Ascending aorta (tissue), 2 donors: ENCODE measurements at regions not wholly inside any gene's neighbourhood (a gene's known extent, or its start where the extent isn't known, plus 50 kb on each side); places are given as distances from the start of the nearest gene placed in this dataset.

Source experiments
- DNase-seq, 2 donors: peaks; one replicate each; pipeline ENCODE4 v3.0.0-alpha.2; 2019; ENCODE audit warnings: low spot score in 2 of 2
- H3K27ac ChIP-seq, 2 donors: fragments of 200-600 bp; sonication (generic); one replicate each; pipeline ENCODE4 v1.5.1; 2016 to 2017; ENCODE audit warnings: mild to moderate bottlenecking in 1 of 2
- H3K27me3 ChIP-seq: fragments of 200-600 bp; sonication (generic); one replicate; pipeline ENCODE4 v1.5.1; 2017
- H3K36me3 ChIP-seq, 2 donors: fragments of 200-600 bp; sonication (generic); one replicate each; pipeline ENCODE4 v1.5.1; 2016
- H3K4me1 ChIP-seq, 2 donors: fragments of 200-600 bp; sonication (generic); one replicate each; pipeline ENCODE4 v1.5.1; 2016 to 2017; ENCODE audit warnings: mild to moderate bottlenecking in 1 of 2
- H3K4me3 ChIP-seq, 2 donors: fragments of 200-600 bp; sonication (generic); one replicate each; pipeline ENCODE4 v1.5.1; 2016 to 2017; ENCODE audit warnings: mild to moderate bottlenecking in 1 of 2
- H3K9me3 ChIP-seq, 2 donors: fragments of 200-600 bp; sonication (generic); one replicate each; pipeline ENCODE4 v1.5.1; 2016
- CTCF ChIP-seq, 3 experiments: fragments of 200-600 bp in 2 of 3; fragments of 450-650 bp in 1 of 3; sonication (generic) in 2 of 3; IDR thresholded peaks; one replicate each; pipeline ENCODE4 v1.5.1; 2016 to 2019; ENCODE audit warnings: antibody characterized with exemption in 3 of 3, mild to moderate bottlenecking in 1 of 3, moderate library complexity in 1 of 3
- intact Hi-C: fragments of 100-400 bp; cut with DNase I; formaldehyde crosslinking; loops from one replicate; pipeline ENCODE4 v1.15.1; 2023

- no peak overlapping the region for H3K4me3 ChIP-seq
- no peak overlapping the region for H3K27ac ChIP-seq
- no peak for TF ChIP-seq CTCF (IDR thresholded peaks at IDR 0.05)
- H3K36me3 ChIP-seq: no peaks in the 10 kb centered on the region
- H3K9me3 ChIP-seq: peaks cover 0 to 16% of the 10 kb centered on the region in 2 donors
- H3K27me3 ChIP-seq: no peaks in the 10 kb centered on the region
- no peaks in the 10 kb centered on the region for H3K4me1 ChIP-seq
- DNase-seq: no peak
- intact Hi-C loops: no loop called here
Observed at GRCh38 chr3:83928391-83928790, 1030.4 kb upstream of the CADM2 start.

GRCh38 chr3:83928903-83929302, 1029.9 kb upstream of the CADM2 start:
- intact Hi-C loops: no loop called here
- no peak for DNase-seq
- H3K9me3 ChIP-seq: peaks cover 0 to 16% of the 10 kb centered on the region in 2 donors
- H3K27me3 ChIP-seq: no peaks in the 10 kb centered on the region
- H3K4me1 ChIP-seq: no peaks in the 10 kb centered on the region
- no peak overlapping the region for H3K27ac ChIP-seq
- H3K36me3 ChIP-seq: no peaks in the 10 kb centered on the region
- H3K4me3 ChIP-seq: no peak overlapping the region
- no peak for TF ChIP-seq CTCF (IDR thresholded peaks at IDR 0.05)

GRCh38 chr3:83934192-83935021, 1024.4 kb upstream of the CADM2 start:
- Histone ChIP-seq H3K36me3 (no peaks in the 10 kb centered on the region), H3K27ac (no peak overlapping the region), H3K4me1 (no peaks in the 10 kb centered on the region), H3K27me3 (no peaks in the 10 kb centered on the region), H3K9me3 (no peaks in the 10 kb centered on the region), H3K4me3 (no peak overlapping the region)
- TF ChIP-seq CTCF (IDR thresholded peaks at IDR 0.05): no peak
- DNase-seq: no peak
- intact Hi-C loops: no loop called here

GRCh38 chr3:83938491-83938890, 1020.3 kb upstream of the CADM2 start:
- intact Hi-C loops: no loop called here
- Histone ChIP-seq H3K4me3 (no peak overlapping the region), H3K4me1 (no peaks in the 10 kb centered on the region), H3K27me3 (no peaks in the 10 kb centered on the region), H3K27ac (no peak overlapping the region), H3K36me3 (no peaks in the 10 kb centered on the region), H3K9me3 (no peaks in the 10 kb centered on the region)
- DNase-seq: no peak
- TF ChIP-seq CTCF (IDR thresholded peaks at IDR 0.05): no peak

GRCh38 chr3:83941990-83942745, 1016.6 kb upstream of the CADM2 start:
- H3K36me3 ChIP-seq: no peaks in the 10 kb centered on the region
- no peak overlapping the region for H3K4me3 ChIP-seq
- H3K27me3 ChIP-seq: no peaks in the 10 kb centered on the region
- no peak for DNase-seq
- no peaks in the 10 kb centered on the region for H3K4me1 ChIP-seq
- TF ChIP-seq CTCF (IDR thresholded peaks at IDR 0.05): no peak
- no peaks in the 10 kb centered on the region for H3K9me3 ChIP-seq
- intact Hi-C loops: no loop called here
- H3K27ac ChIP-seq: no peak overlapping the region
